BJ (cell line): ENCODE measurements at regions not wholly inside any gene's neighbourhood (a gene's known extent, or its start where the extent isn't known, plus 50 kb on each side); places are given as distances from the start of the nearest gene placed in this dataset.

Experiments used
- CTCF ChIA-PET: fragments of 350-600 bp; formaldehyde crosslinking; extraction: SDS; loops from one replicate; lab custom pipeline; 2021; ENCODE audit warnings: antibody characterized with exemption, inconsistent platforms; lab: Yijun Ruan, JAX
- POLR2A ChIA-PET: fragments of 300-600 bp; sonication (Branson Sonifier 250); formaldehyde crosslinking; extraction: SDS; loops from one replicate; lab custom pipeline; 2021; ENCODE audit warnings: antibody characterized with exemption; lab: Charles Lee
- DNase-seq: peaks from one replicate; pipeline ENCODE4 v3.0.0-alpha.2; 2011; ENCODE audit warnings: low read depth
- H3K27me3 ChIP-seq: 2 replicates; pipeline ENCODE4 v1.6.0; 2011; ENCODE audit warnings: low read length; ENCODE audit not compliant: control insufficient read depth, insufficient read depth
- H3K36me3 ChIP-seq: 2 replicates; pipeline ENCODE4 v1.5.1; 2011; ENCODE audit warnings: low read length; ENCODE audit not compliant: control insufficient read depth, insufficient read depth
- H3K4me3 ChIP-seq: 2 replicates; pipeline ENCODE4 v1.5.1; 2011; ENCODE audit warnings: low read depth, mild to moderate bottlenecking, control low read depth, low read length
- TF ChIP-seq, protein P1 (sequence below): IDR thresholded peaks from 2 replicates; pipeline ENCODE4 v1.5.1; 2011; ENCODE audit warnings: low read depth, mild to moderate bottlenecking, control low read depth, inconsistent platforms, low read length, moderate library complexity; ENCODE audit not compliant: insufficient read depth

DNA sequence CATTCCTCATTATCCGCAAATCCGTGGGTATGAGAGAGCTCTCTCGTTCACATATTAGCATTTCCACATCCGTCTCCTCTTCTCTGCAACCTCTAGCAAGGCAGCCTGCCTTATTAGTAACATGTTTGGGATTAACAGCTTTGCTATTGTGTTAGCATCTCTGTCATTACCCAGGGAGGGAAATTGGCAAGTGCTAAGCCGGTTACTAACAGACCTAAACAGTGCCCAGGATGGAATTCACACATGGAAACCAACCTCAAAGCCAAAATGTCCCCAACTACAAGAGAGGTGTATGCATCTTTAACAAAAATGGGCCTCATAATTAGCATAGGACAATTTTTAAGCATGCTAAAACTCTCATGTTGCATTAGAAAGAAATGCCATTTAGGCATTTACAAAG lies 309.0 kb upstream of the MEIS1 start:
- DNase-seq: no peak
- ChIA-PET POLR2A (no interaction called here), CTCF (no interaction called here)
- no peak overlapping the region for H3K4me3 ChIP-seq
- no peaks in the 10 kb centered on the region for H3K36me3 ChIP-seq
- TF ChIP-seq, protein P1, sequence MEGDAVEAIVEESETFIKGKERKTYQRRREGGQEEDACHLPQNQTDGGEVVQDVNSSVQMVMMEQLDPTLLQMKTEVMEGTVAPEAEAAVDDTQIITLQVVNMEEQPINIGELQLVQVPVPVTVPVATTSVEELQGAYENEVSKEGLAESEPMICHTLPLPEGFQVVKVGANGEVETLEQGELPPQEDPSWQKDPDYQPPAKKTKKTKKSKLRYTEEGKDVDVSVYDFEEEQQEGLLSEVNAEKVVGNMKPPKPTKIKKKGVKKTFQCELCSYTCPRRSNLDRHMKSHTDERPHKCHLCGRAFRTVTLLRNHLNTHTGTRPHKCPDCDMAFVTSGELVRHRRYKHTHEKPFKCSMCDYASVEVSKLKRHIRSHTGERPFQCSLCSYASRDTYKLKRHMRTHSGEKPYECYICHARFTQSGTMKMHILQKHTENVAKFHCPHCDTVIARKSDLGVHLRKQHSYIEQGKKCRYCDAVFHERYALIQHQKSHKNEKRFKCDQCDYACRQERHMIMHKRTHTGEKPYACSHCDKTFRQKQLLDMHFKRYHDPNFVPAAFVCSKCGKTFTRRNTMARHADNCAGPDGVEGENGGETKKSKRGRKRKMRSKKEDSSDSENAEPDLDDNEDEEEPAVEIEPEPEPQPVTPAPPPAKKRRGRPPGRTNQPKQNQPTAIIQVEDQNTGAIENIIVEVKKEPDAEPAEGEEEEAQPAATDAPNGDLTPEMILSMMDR: no peak
- no peaks in the 10 kb centered on the region for H3K27me3 ChIP-seq

- no peak for DNase-seq
- ChIA-PET CTCF (no interaction called here), POLR2A (no interaction called here)
- H3K36me3 ChIP-seq: no peaks in the 10 kb centered on the region
- H3K27me3 ChIP-seq: no peaks in the 10 kb centered on the region
- TF ChIP-seq, protein P1: no peak
- H3K4me3 ChIP-seq: no peak overlapping the region
Observed at GRCh38 chr2:66122516-66122915, 312.4 kb upstream of the MEIS1 start.

DNA sequence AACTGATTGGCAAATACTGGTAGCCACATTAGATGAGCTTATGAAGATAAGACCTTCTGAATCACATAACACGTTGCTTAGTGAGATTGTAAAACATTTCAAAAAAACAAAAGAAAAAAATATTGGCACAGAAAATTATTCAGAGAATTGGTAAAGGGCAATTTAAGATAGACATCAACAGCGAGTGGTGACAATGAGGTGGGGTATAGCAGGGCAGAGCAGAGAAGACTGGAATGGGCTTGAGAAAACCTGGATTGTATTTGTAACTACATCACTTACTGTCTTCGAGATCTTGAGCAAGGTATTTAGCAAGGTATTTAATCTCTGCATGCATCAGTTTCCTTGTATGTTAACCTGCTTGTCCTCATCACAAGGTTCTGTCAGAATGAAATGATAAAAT lies 313.0 kb upstream of the MEIS1 start:
- DNase-seq: no peak
- Histone ChIP-seq H3K27me3 (no peaks in the 10 kb centered on the region), H3K36me3 (no peaks in the 10 kb centered on the region), H3K4me3 (no peak overlapping the region)
- TF ChIP-seq, protein P1: no peak
- POLR2A ChIA-PET: no interaction called here
- CTCF ChIA-PET: no interaction called here

DNA sequence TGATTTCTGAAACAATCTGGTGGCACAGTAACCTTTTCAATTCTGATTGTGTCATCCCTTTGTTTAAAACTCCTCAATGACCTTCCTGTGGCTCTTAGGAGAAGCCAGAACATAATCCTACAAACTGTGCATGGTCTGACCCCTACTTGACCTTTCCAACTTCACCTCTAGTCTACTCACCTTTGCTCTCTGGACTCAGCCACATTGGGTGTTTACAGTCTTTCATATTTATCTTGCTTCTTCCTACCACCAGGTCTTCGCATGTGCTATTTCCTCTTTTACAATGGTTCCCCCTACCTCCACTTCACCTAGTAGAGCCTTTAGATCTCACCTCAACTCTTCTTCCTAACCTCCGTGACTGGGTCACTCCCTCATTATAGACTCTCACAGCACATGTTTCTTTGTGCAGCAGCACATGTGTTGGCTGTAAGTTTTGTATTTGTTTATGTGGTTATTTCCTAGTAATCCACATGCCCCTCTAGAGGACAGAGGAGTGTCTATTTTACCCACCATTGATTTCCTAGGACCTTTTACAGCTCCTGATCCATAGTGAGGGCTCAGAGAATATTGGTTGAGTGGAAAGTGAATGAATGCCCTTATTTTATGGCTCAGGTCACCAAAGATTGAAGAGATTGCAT lies 320.8 kb upstream of the MEIS1 start:
- no peak for DNase-seq
- Histone ChIP-seq H3K36me3 (no peaks in the 10 kb centered on the region), H3K4me3 (no peak overlapping the region), H3K27me3 (no peaks in the 10 kb centered on the region)
- POLR2A ChIA-PET: no interaction called here
- CTCF ChIA-PET: no interaction called here
- TF ChIP-seq, protein P1: no peak

DNA sequence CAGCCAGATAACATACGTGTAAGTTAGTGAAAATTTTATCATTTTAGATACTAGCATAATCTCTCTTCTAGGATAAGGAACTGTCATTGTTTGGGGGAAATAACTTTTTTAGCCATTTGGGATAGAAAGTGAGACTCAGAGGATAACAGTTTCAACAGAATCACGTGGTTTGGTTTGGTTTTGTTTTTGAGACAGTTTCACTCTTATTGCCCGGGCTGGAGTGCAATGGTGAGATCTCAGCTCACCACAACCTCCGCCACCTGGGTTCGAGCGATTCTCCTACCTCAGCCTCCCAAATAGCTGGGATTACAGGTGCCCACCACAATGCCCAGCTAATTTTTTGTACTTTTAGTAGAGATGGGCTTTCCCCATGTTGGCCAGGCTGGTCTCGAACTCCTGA lies 323.2 kb upstream of the MEIS1 start:
- TF ChIP-seq, protein P1: no peak
- ChIA-PET CTCF (no interaction called here), POLR2A (no interaction called here)
- DNase-seq: no peak
- no peak overlapping the region for H3K4me3 ChIP-seq
- H3K36me3 ChIP-seq: no peaks in the 10 kb centered on the region
- H3K27me3 ChIP-seq: no peaks in the 10 kb centered on the region
